ENCODE measurements at regions not wholly inside any gene's neighbourhood (a gene's known extent, or its start where the extent isn't known, plus 50 kb on each side); places are given as distances from the start of the nearest gene placed in this dataset.
"Not testable (repeated sequence)": the region's sequence is repeated elsewhere in the genome, so short reads cannot be mapped to it uniquely, and the experiment has no call there.

DNA sequence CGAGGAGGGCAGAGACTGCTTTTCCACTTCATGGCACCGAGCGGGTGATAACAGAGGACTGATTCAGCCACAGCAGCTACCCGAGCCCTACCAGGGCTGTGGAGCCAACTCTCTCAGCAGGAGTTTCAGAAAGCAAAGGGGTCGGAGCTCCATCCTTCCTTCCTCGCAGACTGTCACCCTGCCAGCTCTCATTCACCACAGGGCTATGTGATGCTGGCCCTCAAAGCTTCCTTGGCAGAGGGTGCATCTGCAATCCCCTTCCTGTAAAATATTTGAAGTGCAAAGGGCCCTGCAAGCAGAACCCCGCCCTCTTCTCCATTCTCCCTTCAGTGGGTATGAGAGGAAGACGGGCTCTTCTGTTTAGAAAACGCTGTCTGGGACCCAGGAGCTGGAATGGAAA lies 105.3 kb upstream of the LYZL2 start:
- TF ChIP-seq ZNF274 (IDR thresholded peaks at IDR 0.05; ENCODE audit: low read depth, low read length): no peak
- H3K4me3 ChIP-seq (ENCODE audit: low read length): no peak overlapping the region

- TF ChIP-seq ZNF274 (IDR thresholded peaks at IDR 0.05; ENCODE audit: low read depth, low read length): no peak
- H3K4me3 ChIP-seq (ENCODE audit: low read length): no peak overlapping the region
These were observed 103.1 kb upstream of the LYZL2 start for GRCh38 chr10:30732671-30733070.

GRCh38 chr10:30731963-30732362 lies 102.4 kb upstream of the LYZL2 start:
- no peak for TF ChIP-seq ZNF274 (IDR thresholded peaks at IDR 0.05; ENCODE audit: low read depth, low read length)
- no peak overlapping the region for H3K4me3 ChIP-seq (ENCODE audit: low read length)

DNA sequence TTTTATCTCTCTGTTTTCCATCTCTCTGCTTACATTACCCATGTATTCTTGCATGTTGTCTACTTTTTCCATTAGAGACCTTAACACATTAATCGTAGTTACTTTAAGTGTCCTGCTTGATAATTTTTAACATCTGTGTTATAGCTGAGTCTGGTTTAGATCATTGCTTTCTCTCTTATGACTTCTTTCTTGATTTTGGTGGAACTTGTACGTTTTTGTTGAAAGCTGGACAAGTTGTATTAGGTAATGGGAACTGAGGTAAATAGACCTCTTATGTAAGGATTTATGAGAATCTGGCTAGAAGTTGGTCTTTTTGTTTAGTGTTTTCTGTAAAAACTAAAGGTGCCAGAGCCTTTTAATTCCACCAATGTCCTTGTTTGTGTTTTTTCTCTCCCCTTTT lies 100.8 kb upstream of the LYZL2 start:
- no peak overlapping the region for H3K4me3 ChIP-seq (ENCODE audit: low read length)
- no peak for TF ChIP-seq ZNF274 (IDR thresholded peaks at IDR 0.05; ENCODE audit: low read depth, low read length)

- no peak overlapping the region for H3K4me3 ChIP-seq (ENCODE audit: low read length)
- TF ChIP-seq ZNF274 (IDR thresholded peaks at IDR 0.05; ENCODE audit: low read depth, low read length): no peak
These were observed 99.2 kb upstream of the LYZL2 start for GRCh38 chr10:30728766-30729165.

GRCh38 chr10:30728127-30728526 lies 98.6 kb upstream of the LYZL2 start:
- TF ChIP-seq ZNF274 (IDR thresholded peaks at IDR 0.05; ENCODE audit: low read depth, low read length): no peak
- H3K4me3 ChIP-seq (ENCODE audit: low read length): no peak overlapping the region

- TF ChIP-seq ZNF274 (IDR thresholded peaks at IDR 0.05; ENCODE audit: low read depth, low read length): no peak
- no peak overlapping the region for H3K4me3 ChIP-seq (ENCODE audit: low read length)
These were observed 98.0 kb upstream of the LYZL2 start for GRCh38 chr10:30727524-30727923.

- H3K4me3 ChIP-seq (ENCODE audit: low read length): not testable (repeated sequence)
These were observed 97.3 kb upstream of the LYZL2 start for GRCh38 chr10:30726783-30727414.

DNA sequence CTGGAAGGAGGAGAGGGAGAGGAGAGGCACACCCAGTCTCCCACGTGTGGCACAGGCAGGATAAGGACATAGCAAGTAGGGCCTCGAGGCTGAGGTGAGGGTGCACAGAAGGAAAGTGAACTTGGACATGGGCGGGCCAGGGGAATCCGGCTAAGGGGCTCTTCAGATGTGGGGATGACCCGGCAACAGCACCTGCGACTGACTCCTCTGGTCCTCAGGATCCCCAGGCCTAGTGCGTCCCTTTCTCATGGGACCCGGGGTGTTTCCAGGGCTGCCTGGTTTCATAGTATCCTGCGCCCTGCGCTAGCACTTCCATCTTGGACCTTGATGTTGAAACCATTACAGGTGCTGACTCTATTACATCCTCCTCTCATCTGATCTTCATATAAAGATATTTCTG lies 96.1 kb upstream of the LYZL2 start:
- no peak overlapping the region for H3K4me3 ChIP-seq (ENCODE audit: low read length)
- no peak for TF ChIP-seq ZNF274 (IDR thresholded peaks at IDR 0.05; ENCODE audit: low read depth, low read length)

- H3K4me3 ChIP-seq (ENCODE audit: low read length): no peak overlapping the region
- no peak for TF ChIP-seq ZNF274 (IDR thresholded peaks at IDR 0.05; ENCODE audit: low read depth, low read length)
These were observed 94.7 kb upstream of the LYZL2 start for GRCh38 chr10:30724296-30724695.

GRCh38 chr10:30722956-30723620 lies 93.5 kb upstream of the LYZL2 start:
- TF ChIP-seq ZNF274 (IDR thresholded peaks at IDR 0.05; ENCODE audit: low read depth, low read length): no peak
- H3K4me3 ChIP-seq (ENCODE audit: low read length): no peak overlapping the region

DNA sequence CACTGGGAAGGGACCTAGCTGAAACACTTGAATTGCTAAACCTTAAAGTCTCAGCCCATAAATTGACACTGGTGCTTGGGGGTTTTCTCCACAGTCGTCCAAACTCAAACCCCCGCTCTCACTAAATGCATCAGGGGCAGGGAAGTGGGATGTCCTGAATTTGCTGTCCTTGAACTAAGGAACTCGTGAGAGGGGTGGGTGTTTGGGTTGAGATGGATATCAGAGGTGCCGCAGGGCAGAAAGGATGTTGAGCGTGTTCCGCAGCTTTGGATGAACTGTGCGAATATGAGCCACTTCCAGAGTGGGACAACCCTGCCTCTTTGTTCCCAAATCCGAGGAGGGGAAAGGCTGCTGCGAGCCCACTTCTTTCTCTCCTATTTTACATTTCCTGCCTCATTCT lies 90.3 kb upstream of the LYZL2 start:
- H3K4me3 ChIP-seq (ENCODE audit: low read length): no peak overlapping the region
- TF ChIP-seq ZNF274 (IDR thresholded peaks at IDR 0.05; ENCODE audit: low read depth, low read length): no peak

DNA sequence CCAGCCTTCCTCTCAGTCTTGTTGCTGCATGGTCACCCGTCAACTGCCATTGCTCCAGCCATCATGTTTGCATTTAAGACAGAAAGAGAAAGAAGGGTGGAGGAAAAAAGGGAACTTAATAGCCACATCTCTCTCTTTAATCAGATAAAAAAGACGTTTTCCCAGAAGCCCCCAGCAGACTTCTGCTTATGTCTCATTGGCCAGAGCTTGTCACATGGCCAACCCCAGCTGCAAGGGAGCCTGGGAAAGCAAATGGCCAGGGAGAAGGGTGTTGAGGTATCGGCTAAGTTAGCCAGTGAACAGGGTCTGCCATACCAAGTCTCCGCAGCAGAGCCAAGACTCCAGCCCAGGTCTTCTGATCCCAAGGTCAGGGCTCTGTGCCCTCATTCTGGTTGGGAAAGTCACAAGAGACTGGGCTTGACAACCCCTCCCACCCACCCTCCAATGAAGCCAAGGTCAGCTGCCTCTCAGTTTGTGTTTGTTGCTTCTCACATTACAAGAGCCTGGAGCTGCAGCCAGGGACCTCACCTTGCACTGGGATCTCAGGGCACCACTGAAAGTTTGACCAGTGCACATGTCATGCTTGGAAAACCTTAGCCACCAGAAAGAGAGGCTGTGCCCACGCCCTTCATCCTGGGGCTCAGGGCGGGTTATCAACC lies 80.3 kb upstream of the LYZL2 start:
- no peak for TF ChIP-seq ZNF274 (IDR thresholded peaks at IDR 0.05; ENCODE audit: low read depth, low read length)

DNA sequence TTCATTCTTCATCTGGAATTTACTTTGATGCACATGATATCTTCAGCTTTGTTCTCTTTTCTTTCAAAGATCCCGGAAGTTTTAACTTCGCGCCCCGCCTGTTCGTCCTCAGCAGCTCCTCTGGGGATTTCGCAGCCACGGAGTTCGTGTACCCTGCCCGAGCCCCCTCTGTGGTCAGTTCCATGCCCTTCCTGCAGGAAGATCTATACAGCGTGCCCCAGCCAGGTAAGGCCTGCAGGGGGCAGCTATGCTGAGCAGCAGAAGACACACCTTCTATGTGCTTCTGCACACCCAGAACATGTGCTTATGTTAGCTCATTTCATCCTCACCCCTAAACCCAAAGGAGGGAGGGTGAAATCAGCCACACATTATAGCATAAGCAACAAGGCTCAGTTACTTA lies 79.7 kb upstream of the LYZL2 start:
- H3K4me3 ChIP-seq (ENCODE audit: low read length): no peak overlapping the region
- no peak for TF ChIP-seq ZNF274 (IDR thresholded peaks at IDR 0.05; ENCODE audit: low read depth, low read length)

More for the DNA sequence above, 80.3 kb upstream of the LYZL2 start:
- H3K4me3 ChIP-seq (ENCODE audit: low read length): no peak overlapping the region

- no peak overlapping the region for H3K4me3 ChIP-seq (ENCODE audit: low read length)
These were observed 78.7 kb upstream of the LYZL2 start for GRCh38 chr10:30708234-30708633.

GRCh38 chr10:30706189-30706588 lies 76.6 kb upstream of the LYZL2 start:
- H3K4me3 ChIP-seq (ENCODE audit: low read length): not testable (repeated sequence)

More at GRCh38 chr10:30708234-30708633, 78.7 kb upstream of the LYZL2 start:
- no peak for TF ChIP-seq ZNF274 (IDR thresholded peaks at IDR 0.05; ENCODE audit: low read depth, low read length)

Data from GM08714 (cell line).